NCI-H460 (cell line): ENCODE measurements at regions not wholly inside any gene's neighbourhood (a gene's known extent, or its start where the extent isn't known, plus 50 kb on each side); places are given as distances from the start of the nearest gene placed in this dataset.
A peak's percentile ranks its signal among the peaks of the same experiment; 100 is the strongest.

Experiments
- DNase-seq: peaks from one replicate; pipeline ENCODE4 v3.0.0-alpha.2; 2016; ENCODE audit warnings: low read depth; ENCODE audit errors: extremely low read depth

DNA sequence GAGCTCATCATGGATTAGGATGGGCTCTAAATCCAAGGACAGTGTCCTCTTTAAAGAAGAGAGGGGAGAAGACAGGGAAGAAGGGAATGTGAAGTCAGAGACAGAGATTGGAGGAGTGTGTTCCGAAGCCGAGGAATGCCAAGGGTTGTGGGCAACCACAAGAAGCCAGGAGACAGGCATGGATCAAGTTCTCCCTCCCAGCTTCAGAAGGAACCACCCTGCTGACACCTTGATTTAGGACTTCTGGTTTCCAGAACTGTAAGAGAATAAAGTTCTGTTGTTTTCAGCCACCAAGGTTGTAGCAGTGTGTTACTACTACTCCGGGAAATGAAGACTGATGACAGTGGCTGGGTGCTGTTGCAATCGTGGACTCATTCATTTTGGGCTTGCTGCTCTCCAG, 120.1 kb downstream of the RPS12 start:
- DNase-seq: no peak

DNA sequence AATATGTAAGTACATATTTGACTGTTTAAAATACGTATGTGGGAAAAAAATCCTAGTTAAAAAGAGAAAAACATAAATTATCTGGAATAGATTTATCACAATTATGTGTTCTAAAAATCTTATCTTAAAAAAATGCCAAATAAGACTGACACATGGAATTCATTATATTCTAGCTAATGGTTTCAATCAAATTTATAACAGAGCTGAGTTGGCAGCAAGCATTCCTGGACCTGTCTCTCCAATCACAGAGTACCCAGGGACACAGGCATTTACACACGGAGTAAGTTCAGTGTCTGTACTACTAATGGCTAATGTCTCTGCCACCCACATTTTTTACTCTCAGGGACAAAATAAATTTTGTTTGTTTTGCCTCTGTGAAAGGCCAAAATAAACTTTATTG, 122.3 kb downstream of the RPS12 start:
- DNase-seq: no peak

DNA sequence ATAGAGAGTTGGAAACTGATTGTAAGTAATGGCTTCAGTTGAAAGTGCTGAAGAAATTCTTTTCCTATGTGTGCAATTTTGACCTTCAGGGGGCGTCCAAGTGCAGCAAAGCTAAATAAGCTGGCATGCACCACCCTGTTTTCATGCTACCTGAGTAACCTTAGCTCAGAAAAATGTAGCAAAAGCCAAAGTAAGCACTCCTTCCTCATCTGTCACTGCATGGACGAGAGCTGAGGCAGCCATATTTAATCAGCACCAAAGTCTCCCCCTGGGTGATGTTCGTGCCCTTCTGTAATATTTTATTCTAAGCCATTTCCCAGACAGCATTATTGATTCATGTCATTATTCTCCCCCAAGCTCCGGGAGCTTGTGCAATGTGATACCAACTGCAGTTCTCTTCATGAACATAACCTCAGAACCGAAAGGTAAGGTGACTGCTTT, 123.1 kb downstream of the RPS12 start:
- DNase-seq: peak; percentile 32

GRCh38 chr6:132948889-132949288, 134.5 kb downstream of the RPS12 start:
- no peak for DNase-seq

GRCh38 chr6:132950566-132950965, 136.2 kb downstream of the RPS12 start:
- DNase-seq: no peak

GRCh38 chr6:132952031-132952867, 137.9 kb downstream of the RPS12 start:
- no peak for DNase-seq

DNA sequence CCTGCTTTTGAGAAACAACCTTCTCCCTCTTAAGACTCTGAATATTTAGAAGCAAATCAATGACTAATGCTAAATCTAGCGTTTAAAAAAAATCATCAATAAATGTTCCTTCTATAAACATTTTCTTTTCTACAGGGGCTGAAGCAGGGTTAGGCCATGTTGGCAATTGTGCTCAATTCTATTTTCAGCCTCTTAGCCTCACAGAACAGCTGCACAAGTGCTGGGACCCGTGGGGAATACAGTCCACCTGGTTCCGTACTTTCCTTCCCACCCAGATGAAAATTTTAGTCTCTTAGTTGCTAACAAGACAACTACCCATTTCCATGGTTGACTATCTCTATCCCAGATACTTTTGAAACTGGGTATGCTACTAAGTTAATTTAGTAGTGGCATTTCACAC, 138.6 kb downstream of the RPS12 start:
- no peak for DNase-seq

DNA sequence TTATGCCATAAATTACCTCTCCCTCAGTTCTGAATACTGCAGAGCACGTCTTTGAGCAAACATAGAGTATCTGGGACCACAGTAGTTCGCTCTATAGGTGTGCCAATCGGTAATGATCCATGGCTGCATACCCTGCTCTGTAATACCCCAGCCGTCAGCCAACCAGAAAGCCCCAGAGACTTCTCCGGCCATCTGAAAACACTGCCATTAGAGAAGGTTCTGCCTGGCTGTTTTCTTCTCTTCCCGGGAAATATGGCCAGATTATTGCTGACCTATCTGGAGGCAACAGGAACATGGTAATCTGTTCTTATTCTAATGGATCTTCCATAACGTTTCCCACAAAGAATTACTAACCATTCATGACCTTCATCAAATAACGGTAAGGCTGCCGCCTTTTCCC, 139.9 kb downstream of the RPS12 start:
- DNase-seq: no peak

- DNase-seq: no peak
Observed at GRCh38 chr6:132954936-132955335, 140.6 kb downstream of the RPS12 start.

DNA sequence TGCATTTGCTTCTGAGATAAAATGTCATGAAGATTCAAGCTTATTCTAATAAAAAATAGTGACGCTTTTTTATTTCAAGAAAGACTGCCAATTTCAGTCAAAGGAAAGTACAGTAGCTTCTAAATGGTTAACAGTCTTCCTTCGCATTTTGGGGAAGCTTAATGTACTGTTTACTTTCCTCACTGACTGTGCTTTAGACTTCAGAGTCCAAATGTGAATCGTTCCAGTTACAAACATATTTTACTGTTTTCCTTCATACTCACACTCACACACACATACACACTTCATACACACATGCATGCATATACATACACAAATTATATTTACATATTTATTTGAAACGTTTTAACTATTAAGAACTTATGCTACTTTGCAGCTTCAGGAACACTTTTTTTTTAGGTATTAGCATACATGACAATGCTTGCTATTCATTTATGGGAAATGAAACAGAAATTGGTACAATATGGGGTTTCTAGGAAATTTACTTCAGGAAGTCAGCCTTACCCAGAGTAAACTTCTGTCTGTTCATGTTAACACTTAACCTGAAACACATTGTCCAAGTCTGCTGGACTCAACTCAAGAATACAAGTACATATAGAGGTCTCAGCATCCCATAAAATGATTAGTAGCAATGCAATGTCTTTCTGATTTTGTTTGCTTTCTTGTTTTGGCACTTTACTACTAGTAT, 145.4 kb downstream of the RPS12 start:
- DNase-seq: no peak

GRCh38 chr6:132960720-132961119, 146.4 kb downstream of the RPS12 start:
- no peak for DNase-seq

DNA sequence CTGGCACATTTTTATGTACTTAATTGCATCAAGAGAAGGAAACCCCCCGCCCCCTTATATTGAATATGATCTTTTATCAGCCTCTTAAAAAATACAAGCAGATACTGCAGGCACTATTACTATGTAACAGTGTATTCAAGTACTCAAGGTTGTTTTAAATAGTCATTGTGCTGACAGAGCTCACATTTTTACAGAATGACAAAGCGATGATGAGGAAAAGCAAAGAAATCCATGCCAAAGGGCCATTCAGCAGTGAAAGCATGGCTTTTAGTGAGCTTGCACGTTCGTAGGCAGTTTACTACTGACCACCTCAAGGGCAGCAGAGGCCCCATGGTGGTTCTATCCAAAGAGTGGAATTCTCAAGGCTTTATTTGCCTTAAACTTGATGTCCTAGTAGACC, 146.8 kb downstream of the RPS12 start:
- DNase-seq: no peak

GRCh38 chr6:132961610-132962009, 147.2 kb downstream of the RPS12 start:
- no peak for DNase-seq

- DNase-seq: peak; percentile 45
Observed at GRCh38 chr6:132962936-132963868, 148.8 kb downstream of the RPS12 start.

DNA sequence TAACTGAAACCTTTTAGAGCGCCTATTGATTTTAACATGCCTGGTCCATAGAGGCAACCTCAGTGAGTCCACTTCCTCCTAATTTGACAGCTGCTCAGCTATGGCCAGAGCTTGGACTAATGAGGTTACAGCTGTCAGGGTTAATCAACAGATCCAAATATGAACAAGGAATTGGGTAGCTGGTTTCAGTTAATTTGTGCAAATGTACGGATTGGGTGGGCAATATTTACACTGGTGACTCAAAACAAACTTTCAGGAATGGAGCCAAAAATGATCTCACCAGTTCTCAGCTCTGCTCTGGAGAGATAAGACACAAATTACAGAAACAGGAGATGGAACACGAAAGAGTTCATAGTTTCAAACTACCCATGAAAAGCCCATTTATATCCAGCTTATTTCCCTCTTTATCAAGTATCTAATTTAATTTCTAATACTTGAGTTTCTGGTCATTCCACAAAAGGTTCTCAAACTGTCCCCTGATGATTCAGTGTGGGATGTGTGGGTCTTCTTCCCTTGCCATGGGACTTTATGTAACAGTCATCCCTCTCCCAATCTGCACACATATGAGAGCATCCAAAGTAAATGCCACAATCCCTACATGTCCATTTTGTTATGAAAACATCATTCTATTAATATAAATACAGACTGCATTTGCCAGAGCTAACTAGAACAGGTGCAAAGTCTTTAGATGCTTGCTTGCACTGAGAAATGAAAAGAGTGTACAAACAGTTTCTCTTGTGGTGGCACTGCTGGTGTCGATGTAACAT, 149.9 kb downstream of the RPS12 start:
- DNase-seq: no peak

DNA sequence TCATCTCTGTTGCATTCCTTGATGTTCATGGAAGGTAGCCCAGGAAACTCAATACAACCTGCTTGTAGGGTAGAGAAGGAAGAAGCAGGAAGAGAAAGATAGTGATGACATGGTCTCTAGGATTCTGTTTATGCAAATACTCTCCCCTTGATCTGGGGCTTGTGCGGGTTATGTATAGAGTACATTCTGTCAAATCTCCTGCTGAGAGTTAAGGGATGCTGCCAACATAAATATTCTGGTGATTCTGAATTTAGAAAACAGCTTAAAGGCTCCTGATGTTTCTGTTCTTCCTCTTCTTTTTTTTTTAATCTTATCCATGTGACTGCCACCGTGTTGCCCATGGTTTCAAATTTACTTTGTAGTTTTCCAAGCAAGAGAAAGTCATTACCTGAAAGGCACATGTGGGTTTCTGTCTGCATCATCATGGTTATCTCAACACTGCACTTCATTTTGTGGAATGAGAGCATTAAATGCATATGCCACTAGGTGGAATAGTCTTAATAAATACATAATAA, 150.6 kb downstream of the RPS12 start:
- DNase-seq: no peak

GRCh38 chr6:132967871-132968270, 153.5 kb downstream of the RPS12 start:
- DNase-seq: no peak

DNA sequence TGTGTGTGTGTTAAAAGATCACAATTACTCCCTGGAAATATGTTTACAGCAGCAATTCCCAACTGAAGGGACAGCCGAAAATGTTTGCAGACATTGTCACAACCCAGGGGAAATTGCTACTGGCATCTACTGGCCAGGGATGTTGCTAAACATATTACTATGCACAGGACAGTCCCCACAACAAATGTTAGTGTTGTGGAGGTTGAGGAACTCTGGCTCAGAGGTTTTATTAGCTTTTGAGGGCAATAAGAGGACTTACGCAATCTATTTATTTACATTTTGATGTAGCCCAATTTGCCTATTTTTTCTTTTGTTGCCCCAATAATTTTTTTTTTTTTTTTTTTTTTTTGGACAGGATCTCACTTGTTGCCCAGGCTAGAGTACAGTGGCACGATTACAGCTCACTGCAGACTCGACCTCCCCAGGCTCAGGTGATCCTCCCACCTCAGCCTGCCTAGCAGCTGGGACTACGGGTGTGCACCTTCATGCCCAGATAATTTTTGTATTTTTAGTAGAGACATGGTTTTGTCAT, 154.1 kb downstream of the RPS12 start:
- DNase-seq: no peak

- no peak for DNase-seq
Observed at GRCh38 chr6:132969196-132969595, 154.8 kb downstream of the RPS12 start.

- no peak for DNase-seq
Observed at GRCh38 chr6:132971676-132972075, 157.3 kb downstream of the RPS12 start.
